GM12878 (cell line): ENCODE measurements at regions not wholly inside any gene's neighbourhood (a gene's known extent, or its start where the extent isn't known, plus 50 kb on each side); places are given as distances from the start of the nearest gene placed in this dataset.

Experiments used
- CREM ChIP-seq: IDR thresholded peaks from 2 replicates; pipeline ENCODE4 v1.6.1; 2014; ENCODE audit warnings: antibody characterized with exemption, low read depth
- CTCF ChIP-seq, 3 experiments: IDR thresholded peaks in 2 of 3; conservative IDR thresholded peaks in 1 of 3; 2 replicates each; pipeline ENCODE4 v1.5.1; 2011; ENCODE audit warnings: low read depth in 3 of 3, low read length in 3 of 3, mild to moderate bottlenecking in 3 of 3, control low read depth in 2 of 3, moderate library complexity in 2 of 3, inconsistent platforms in 1 of 3, mixed read lengths in 1 of 3; ENCODE audit not compliant: control insufficient read depth in 2 of 3, insufficient read depth in 1 of 3; ENCODE audit errors: extremely low read depth in 1 of 3
- DPF2 ChIP-seq: fragments of 450-650 bp; IDR thresholded peaks from 2 replicates; pipeline ENCODE4 v1.6.1; 2017; ENCODE audit warnings: mild to moderate bottlenecking
- E2F4 ChIP-seq: IDR thresholded peaks from 2 replicates; pipeline ENCODE4 v1.6.1; 2012; ENCODE audit warnings: low read depth, low read length, improper control_type of control experiment
- EZH2 ChIP-seq: IDR thresholded peaks from 2 replicates; pipeline ENCODE4 v1.6.1; 2012; ENCODE audit warnings: low read depth, mild to moderate bottlenecking, control low read depth, inconsistent platforms, low read length, borderline replicate concordance; ENCODE audit not compliant: control insufficient read depth
- IKZF2 ChIP-seq, 2 experiments: fragments of 450-650 bp; IDR thresholded peaks; 2 replicates each; pipeline ENCODE4 v1.6.1; 2017; ENCODE audit warnings: mild to moderate bottlenecking in 2 of 2, moderate library complexity in 2 of 2
- MLLT1 ChIP-seq: fragments of 450-650 bp; IDR thresholded peaks from 2 replicates; pipeline ENCODE4 v1.6.1; 2016; ENCODE audit warnings: mild to moderate bottlenecking
- MXI1 ChIP-seq: fragments of 150-350 bp; IDR thresholded peaks from 2 replicates; pipeline ENCODE4 v1.6.1; 2011; ENCODE audit warnings: low read depth, mild to moderate bottlenecking, inconsistent platforms, low read length, improper control_type of control experiment
- PKNOX1 ChIP-seq: fragments of 450-650 bp; IDR thresholded peaks from 2 replicates; pipeline ENCODE4 v1.6.1; 2016; ENCODE audit warnings: mild to moderate bottlenecking
- RCOR1 ChIP-seq: conservative IDR thresholded peaks from 2 replicates; pipeline ENCODE4 v1.6.1; 2012; ENCODE audit warnings: low read depth, low read length, improper control_type of control experiment
- RUNX3 ChIP-seq: IDR thresholded peaks from 2 replicates; pipeline ENCODE4 v1.6.1; 2012; ENCODE audit warnings: low read length, inconsistent platforms
- TBL1XR1 ChIP-seq: IDR thresholded peaks from 2 replicates; pipeline ENCODE4 v1.6.1; 2012; ENCODE audit warnings: low read depth, low read length, improper control_type of control experiment
- TCF12 ChIP-seq: IDR thresholded peaks from 2 replicates; pipeline ENCODE4 v1.6.1; 2011; ENCODE audit warnings: low read depth, mild to moderate bottlenecking, low read length

GRCh38 chrX:142502441-142502840, 297.4 kb upstream of the MAGEC2 start (continued):
- TF ChIP-seq MLLT1 = no peak
- TF ChIP-seq CTCF (IDR thresholded peaks at IDR 0.05 in 2 of 3, conservative IDR thresholded peaks at IDR 0.05 in 1 of 3; ENCODE audit: control insufficient read depth in 2 of 3, extremely low read depth in 1 of 3, insufficient read depth in 1 of 3, low read depth in 3 of 3, low read length in 3 of 3) = no peak
- TF ChIP-seq CREM = no peak
- no peak for TF ChIP-seq EZH2
- no peak for TF ChIP-seq RUNX3
- no peak for TF ChIP-seq TCF12
- TF ChIP-seq MXI1 = no peak
- TF ChIP-seq TBL1XR1 = no peak
- no peak for TF ChIP-seq IKZF2 (IDR thresholded peaks at IDR 0.05)
- no peak for TF ChIP-seq RCOR1
- TF ChIP-seq E2F4 = no peak
- TF ChIP-seq DPF2 = no peak
- no peak for TF ChIP-seq PKNOX1
